BLaER1 treated with 17β-estradiol and CSF1 and Interleukin-3, amounts not matched to agents 10 nM and 100 nM (cell line): ENCODE measurements at regions not wholly inside any gene's neighbourhood (a gene's known extent, or its start where the extent isn't known, plus 50 kb on each side); places are given as distances from the start of the nearest gene placed in this dataset.

Experiments used
- H3K27ac ChIP-seq, 11 experiments: shearing (Covaris generic); formaldehyde crosslinking; 2 replicates each; pipeline ENCODE4 v1.8.1; 2022
- H3K27me3 ChIP-seq, 11 experiments: shearing (Covaris generic); formaldehyde crosslinking; 2 replicates each; pipeline ENCODE4 v1.8.1; 2022
- H3K36me3 ChIP-seq, 11 experiments: shearing (Covaris generic); formaldehyde crosslinking; 2 replicates each; pipeline ENCODE4 v1.8.1; 2022
- H3K4me1 ChIP-seq, 10 experiments: shearing (Covaris generic); formaldehyde crosslinking; 2 replicates each; pipeline ENCODE4 v1.8.1; 2022
- H3K4me2 ChIP-seq, 11 experiments: shearing (Covaris generic); formaldehyde crosslinking; 2 replicates each; pipeline ENCODE4 v1.8.1; 2022
- H3K4me3 ChIP-seq, 10 experiments: shearing (Covaris generic); formaldehyde crosslinking; 2 replicates each; pipeline ENCODE4 v1.8.1; 2022
- H3K9ac ChIP-seq, 11 experiments: shearing (Covaris generic); formaldehyde crosslinking; 2 replicates each; pipeline ENCODE4 v1.8.1; 2022
- H3K9me3 ChIP-seq, 11 experiments: shearing (Covaris generic); formaldehyde crosslinking; replicated peaks in 1 of 11; 2 replicates each; pipeline ENCODE4 v1.8.1; 2022
- H4K20me1 ChIP-seq, 11 experiments: shearing (Covaris generic); formaldehyde crosslinking; 2 replicates each; pipeline ENCODE4 v1.8.1; 2022
- Cebpa-rat ChIP-seq, 11 experiments: shearing (Covaris generic); IDR thresholded peaks; 2 replicates each; pipeline ENCODE4 v1.8.1; 2022

GRCh38 chr11:69974528-69974927 lies 103.6 kb upstream of the ANO1 start:
- H3K4me1 ChIP-seq = peaks cover 10 to 98% (median 86%) of the 10 kb centered on the region in 10 experiments
- no peak overlapping the region for H3K4me3 ChIP-seq
- H3K27me3 ChIP-seq = peaks cover 0 to 34% (median 0%) of the 10 kb centered on the region in 11 experiments; a peak in 7 of 22 replicates
- no peaks in the 10 kb centered on the region; a peak in 1 of 22 replicates for H3K9me3 ChIP-seq
- TF ChIP-seq Cebpa-rat (IDR thresholded peaks at IDR 0.05) = no peak
- no peaks in the 10 kb centered on the region for H3K36me3 ChIP-seq
- peak overlapping the region in 6 of 11 experiments; percentile 2 to 92 (median 80); a peak in 7 of 22 replicates for H3K4me2 ChIP-seq
- H4K20me1 ChIP-seq = no peaks in the 10 kb centered on the region; a peak in 1 of 22 replicates
- peak overlapping the region in 1 of 11 experiments; percentile 78; a peak in 1 of 22 replicates for H3K9ac ChIP-seq
- peak overlapping the region in 3 of 11 experiments; percentile 10 to 93 (median 84); a peak in 3 of 22 replicates for H3K27ac ChIP-seq

DNA sequence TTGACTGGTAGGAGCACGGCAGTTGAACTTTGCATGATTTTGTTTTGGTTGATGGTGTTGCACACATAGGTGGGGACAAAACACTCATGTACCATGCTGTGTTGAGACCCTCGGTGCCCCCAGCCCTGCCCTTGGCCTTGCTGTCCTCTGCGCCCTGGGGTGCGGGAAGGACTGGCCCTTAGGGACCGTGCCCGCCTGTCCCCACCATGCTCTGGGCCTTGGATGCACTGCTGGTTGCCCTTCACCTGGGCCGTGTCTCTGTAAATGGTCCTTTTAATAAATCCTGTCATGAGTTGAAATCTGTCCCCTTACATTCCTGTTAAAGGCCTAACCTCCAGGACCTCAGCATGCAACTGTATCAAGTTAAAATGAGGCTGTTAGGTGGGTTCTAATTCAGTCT lies 102.3 kb upstream of the ANO1 start:
- no peak for TF ChIP-seq Cebpa-rat (IDR thresholded peaks at IDR 0.05)
- Histone ChIP-seq H3K4me2 (peak overlapping the region in 5 of 11 experiments; percentile 5 to 92 (median 82); a peak in 7 of 22 replicates), H3K36me3 (no peaks in the 10 kb centered on the region), H3K27ac (peak overlapping the region in 2 of 11 experiments; percentile 11 to 93; a peak in 3 of 22 replicates), H3K27me3 (peaks cover 0 to 35% (median 0%) of the 10 kb centered on the region in 11 experiments; a peak in 7 of 22 replicates), H3K4me3 (no peak overlapping the region), H3K9me3 (no peaks in the 10 kb centered on the region), H3K9ac (0 out of 22 replicates have a peak overlapping the region, but pooled peaks of 1 of the 11 experiments have one; percentile 78), H3K4me1 (peaks cover 0 to 93% (median 81%) of the 10 kb centered on the region in 10 experiments; a peak in 17 of 20 replicates), H4K20me1 (no peaks in the 10 kb centered on the region; a peak in 1 of 22 replicates)

- H3K9ac ChIP-seq = 0 out of 22 replicates have a peak overlapping the region, but pooled peaks of 1 of the 11 experiments have one; percentile 42
Measured at GRCh38 chr11:69976794-69977193, 101.3 kb upstream of the ANO1 start.

DNA sequence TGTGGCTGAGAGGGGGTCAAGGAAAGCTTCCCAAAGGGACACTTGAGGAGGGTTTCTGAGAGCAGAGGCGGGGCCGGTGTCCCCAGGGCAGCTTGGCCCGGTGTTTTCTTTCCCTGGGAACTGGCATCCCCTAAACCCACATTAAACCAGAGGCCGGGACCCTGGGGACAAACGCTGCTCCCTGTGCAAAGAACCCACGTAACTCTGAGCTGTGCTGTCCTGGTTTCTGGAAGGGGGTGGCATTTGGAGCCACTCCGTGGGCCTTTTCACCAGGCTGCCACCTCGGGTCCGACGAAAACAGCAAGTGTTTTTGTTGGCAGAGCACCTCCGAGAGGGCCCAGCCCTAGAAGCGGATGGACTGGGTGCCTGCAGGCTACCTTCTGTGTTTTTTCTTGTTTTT lies 100.2 kb upstream of the ANO1 start:
- H3K27me3 ChIP-seq = peaks cover 0 to 31% (median 0%) of the 10 kb centered on the region in 11 experiments; a peak in 7 of 22 replicates
- no peak for TF ChIP-seq Cebpa-rat (IDR thresholded peaks at IDR 0.05)
- H3K4me2 ChIP-seq = peak overlapping the region in 8 of 11 experiments; percentile 38 to 74 (median 62); a peak in 15 of 22 replicates
- H3K27ac ChIP-seq = peak overlapping the region in 1 of 11 experiments; percentile 53; a peak in 3 of 22 replicates
- peaks cover 7 to 90% (median 68%) of the 10 kb centered on the region in 10 experiments for H3K4me1 ChIP-seq
- H3K9me3 ChIP-seq = no peaks in the 10 kb centered on the region
- peaks cover 0 to 4% (median 0%) of the 10 kb centered on the region in 11 experiments; a peak in 3 of 22 replicates for H4K20me1 ChIP-seq
- no peaks in the 10 kb centered on the region for H3K36me3 ChIP-seq
- no peak overlapping the region for H3K4me3 ChIP-seq
- H3K9ac ChIP-seq = peak overlapping the region in 2 of 11 experiments; percentile 15 to 42; a peak in 5 of 22 replicates

More at GRCh38 chr11:69976794-69977193, 101.3 kb upstream of the ANO1 start:
- H3K9me3 ChIP-seq = no peaks in the 10 kb centered on the region
- no peaks in the 10 kb centered on the region; a peak in 1 of 22 replicates for H4K20me1 ChIP-seq
- H3K27ac ChIP-seq = peak overlapping the region in 1 of 11 experiments; percentile 53; a peak in 1 of 22 replicates
- no peak overlapping the region for H3K4me3 ChIP-seq
- H3K4me2 ChIP-seq = peak overlapping the region in 8 of 11 experiments; percentile 38 to 74 (median 62); a peak in 15 of 22 replicates
- TF ChIP-seq Cebpa-rat (IDR thresholded peaks at IDR 0.05) = no peak
- H3K4me1 ChIP-seq = peaks cover 0 to 92% (median 71%) of the 10 kb centered on the region in 10 experiments; a peak in 17 of 20 replicates
- H3K36me3 ChIP-seq = no peaks in the 10 kb centered on the region
- peaks cover 0 to 28% (median 0%) of the 10 kb centered on the region in 11 experiments; a peak in 7 of 22 replicates for H3K27me3 ChIP-seq

GRCh38 chr11:69978841-69979614 lies 99.1 kb upstream of the ANO1 start:
- no peaks in the 10 kb centered on the region for H3K36me3 ChIP-seq
- H3K4me3 ChIP-seq = no peak overlapping the region
- peak overlapping the region in 2 of 11 experiments; percentile 38 to 53; a peak in 3 of 22 replicates for H3K27ac ChIP-seq
- TF ChIP-seq Cebpa-rat (IDR thresholded peaks at IDR 0.05) = no peak
- H3K9me3 ChIP-seq = no peaks in the 10 kb centered on the region
- peak overlapping the region in 10 of 11 experiments; percentile 5 to 74 (median 57); a peak in 18 of 22 replicates for H3K4me2 ChIP-seq
- peaks cover 0 to 41% (median 0%) of the 10 kb centered on the region in 11 experiments; a peak in 9 of 22 replicates for H3K27me3 ChIP-seq
- H3K4me1 ChIP-seq = peaks cover 17 to 90% (median 71%) of the 10 kb centered on the region in 10 experiments
- H4K20me1 ChIP-seq = peaks cover 0 to 7% (median 0%) of the 10 kb centered on the region in 11 experiments; a peak in 3 of 22 replicates
- H3K9ac ChIP-seq = no peak overlapping the region

DNA sequence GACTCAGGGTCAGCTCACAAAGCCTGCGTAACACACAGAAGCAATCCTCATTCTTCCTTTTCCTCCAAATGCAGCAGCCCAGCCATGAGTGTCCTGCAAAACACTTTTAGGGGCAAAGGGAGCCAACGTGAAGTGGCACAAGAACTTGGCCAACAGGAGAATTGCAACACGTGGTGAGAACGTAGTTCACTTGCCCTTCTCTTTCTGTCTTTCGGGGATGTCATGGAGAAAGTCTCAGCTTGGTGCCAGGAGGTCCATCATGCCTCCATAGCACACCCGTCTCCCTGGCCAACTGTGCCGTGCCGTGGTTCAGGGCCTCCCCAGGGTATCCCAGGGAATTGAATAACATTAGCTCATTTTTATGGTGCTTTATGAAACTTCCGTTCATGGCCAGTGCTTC lies 98.5 kb upstream of the ANO1 start:
- H3K4me1 ChIP-seq = peaks cover 23 to 90% (median 72%) of the 10 kb centered on the region in 10 experiments
- no peak overlapping the region for H3K9ac ChIP-seq
- H4K20me1 ChIP-seq = peaks cover 0 to 12% (median 0%) of the 10 kb centered on the region in 11 experiments; a peak in 5 of 22 replicates
- no peak overlapping the region for H3K4me3 ChIP-seq
- peak overlapping the region in 2 of 11 experiments; percentile 8 to 38; a peak in 3 of 22 replicates for H3K27ac ChIP-seq
- H3K4me2 ChIP-seq = peak overlapping the region in 10 of 11 experiments; percentile 5 to 74 (median 57); a peak in 18 of 22 replicates
- H3K36me3 ChIP-seq = no peaks in the 10 kb centered on the region
- no peak for TF ChIP-seq Cebpa-rat (IDR thresholded peaks at IDR 0.05)
- peaks cover 0 to 47% (median 2%) of the 10 kb centered on the region in 11 experiments; a peak in 11 of 22 replicates for H3K27me3 ChIP-seq
- no peaks in the 10 kb centered on the region for H3K9me3 ChIP-seq

- Histone ChIP-seq H4K20me1 (peaks cover 0 to 28% (median 0%) of the 10 kb centered on the region in 11 experiments; a peak in 6 of 22 replicates), H3K9ac (no peak overlapping the region), H3K4me1 (peaks cover 39 to 93% (median 75%) of the 10 kb centered on the region in 10 experiments), H3K27me3 (peaks cover 10 to 64% (median 18%) of the 10 kb centered on the region in 11 experiments; a peak in 21 of 22 replicates), H3K36me3 (no peaks in the 10 kb centered on the region), H3K4me2 (peak overlapping the region in 1 of 11 experiments; percentile 13; a peak in 1 of 22 replicates), H3K9me3 (no peaks in the 10 kb centered on the region), H3K27ac (no peak overlapping the region; a peak in 1 of 22 replicates), H3K4me3 (no peak overlapping the region)
- no peak for TF ChIP-seq Cebpa-rat (IDR thresholded peaks at IDR 0.05)
Measured at GRCh38 chr11:69981119-69981784, 96.9 kb upstream of the ANO1 start.
